Liver (tissue), 8 donors: ENCODE measurements at regions not wholly inside any gene's neighbourhood (a gene's known extent, or its start where the extent isn't known, plus 50 kb on each side); places are given as distances from the start of the nearest gene placed in this dataset.

ENCODE experiments used
- DNase-seq: peaks from one replicate; pipeline ENCODE4 v3.0.0-alpha.2; 2017; ENCODE audit warnings: low spot score
- H3K27ac ChIP-seq, 2 donors: one replicate each; pipeline ENCODE4 v1.7.0; 2013; ENCODE audit warnings: inconsistent platforms in 2 of 2, low read length in 2 of 2, control low read depth in 1 of 2, low read depth in 1 of 2, mild to moderate bottlenecking in 1 of 2
- H3K27me3 ChIP-seq, 4 donors: one replicate each; pipeline versions ENCODE4 v1.6.1 to v1.7.0; 2013; ENCODE audit warnings: low read length in 3 of 4, inconsistent platforms in 1 of 4, mild to moderate bottlenecking in 1 of 4, moderate library complexity in 1 of 4; ENCODE audit not compliant: control insufficient read depth in 4 of 4, insufficient read depth in 4 of 4
- H3K36me3 ChIP-seq, 4 donors: one replicate each; pipeline versions ENCODE4 v1.6.1 to v1.7.0; 2013; ENCODE audit warnings: low read length in 3 of 4, mild to moderate bottlenecking in 3 of 4, low read depth in 1 of 4, moderate library complexity in 1 of 4; ENCODE audit not compliant: control insufficient read depth in 4 of 4, insufficient read depth in 3 of 4
- H3K4me1 ChIP-seq, 4 donors: one replicate each; pipeline versions ENCODE4 v1.6.1 to v1.7.0; 2013; ENCODE audit warnings: low read length in 3 of 4, mild to moderate bottlenecking in 3 of 4, moderate library complexity in 1 of 4; ENCODE audit not compliant: control insufficient read depth in 4 of 4, insufficient read depth in 4 of 4
- H3K4me3 ChIP-seq, 3 donors: one replicate each; pipeline versions ENCODE4 v1.6.1 to v1.7.0; 2013; ENCODE audit warnings: low read length in 3 of 3, control low read depth in 1 of 3, low read depth in 1 of 3, mild to moderate bottlenecking in 1 of 3
- H3K9ac ChIP-seq, 2 donors: one replicate each; pipeline ENCODE4 v1.7.0; 2013; ENCODE audit warnings: low read length in 2 of 2, mild to moderate bottlenecking in 2 of 2, moderate library complexity in 2 of 2, control low read depth in 1 of 2, low read depth in 1 of 2
- H3K9me3 ChIP-seq, 4 donors: one replicate each; pipeline versions ENCODE4 v1.6.1 to v1.7.0; 2013; ENCODE audit warnings: low read length in 3 of 4; ENCODE audit not compliant: control insufficient read depth in 4 of 4
- EGR1 ChIP-seq, 2 donors: IDR thresholded peaks; 2 replicates each; pipeline ENCODE4 v1.6.1; 2016 to 2018; ENCODE audit warnings: antibody characterized with exemption in 2 of 2, low read depth in 2 of 2
- FOXA1 ChIP-seq: IDR thresholded peaks from 2 replicates; pipeline ENCODE4 v1.6.1; 2016; ENCODE audit warnings: antibody characterized with exemption
- FOXA2 ChIP-seq: IDR thresholded peaks from 2 replicates; pipeline ENCODE4 v1.6.1; 2016; ENCODE audit warnings: antibody characterized with exemption
- GABPA ChIP-seq, 2 donors: IDR thresholded peaks in 1 of 2; conservative IDR thresholded peaks in 1 of 2; 2 replicates each; pipeline ENCODE4 v1.6.1; 2016; ENCODE audit warnings: antibody characterized with exemption in 2 of 2, mild to moderate bottlenecking in 1 of 2, moderate library complexity in 1 of 2
- HNF4G ChIP-seq: IDR thresholded peaks from 2 replicates; pipeline ENCODE4 v1.6.1; 2016; ENCODE audit warnings: antibody characterized with exemption
- JUND ChIP-seq, 2 donors: IDR thresholded peaks; 2 replicates each; pipeline ENCODE4 v1.6.1; 2016; ENCODE audit warnings: antibody characterized with exemption in 2 of 2
- MAX ChIP-seq: IDR thresholded peaks from 2 replicates; pipeline ENCODE4 v1.6.1; 2016; ENCODE audit warnings: antibody characterized with exemption
- NR2F2 ChIP-seq: IDR thresholded peaks from 2 replicates; pipeline ENCODE4 v1.6.1; 2016; ENCODE audit warnings: antibody characterized with exemption
- RAD21 ChIP-seq, 2 donors: IDR thresholded peaks; 2 replicates each; pipeline ENCODE4 v1.6.1; 2016; ENCODE audit warnings: antibody characterized with exemption in 2 of 2, mild to moderate bottlenecking in 2 of 2
- REST ChIP-seq: IDR thresholded peaks from 2 replicates; pipeline ENCODE4 v1.6.1; 2016; ENCODE audit warnings: antibody characterized with exemption, mild to moderate bottlenecking
- RXRA ChIP-seq, 2 donors: IDR thresholded peaks; 2 replicates each; pipeline ENCODE4 v1.6.1; 2017 to 2018; ENCODE audit warnings: antibody characterized with exemption in 2 of 2, mild to moderate bottlenecking in 1 of 2
- SP1 ChIP-seq: IDR thresholded peaks from 2 replicates; pipeline ENCODE4 v1.6.1; 2018; ENCODE audit warnings: antibody characterized with exemption, mild to moderate bottlenecking
- TAF1 ChIP-seq: conservative IDR thresholded peaks from 2 replicates; pipeline ENCODE4 v1.6.1; 2016; ENCODE audit warnings: antibody characterized with exemption, mild to moderate bottlenecking
- YY1 ChIP-seq: IDR thresholded peaks from 2 replicates; pipeline ENCODE4 v1.6.1; 2016; ENCODE audit warnings: antibody characterized with exemption, mild to moderate bottlenecking
- ZBTB33 ChIP-seq: IDR thresholded peaks from 2 replicates; pipeline ENCODE4 v1.6.1; 2016; ENCODE audit warnings: antibody characterized with exemption
- WGBS: extraction: QIAGEN DNeasy Blood & Tissue Kit; methylation state at CpG from one replicate; pipeline ENCODE4 v1.1.7; 2013; 5-methylcytosine and 5-hydroxymethylcytosine counted together
- TF ChIP-seq, protein P1 (sequence below): fragments of 150-350 bp; IDR thresholded peaks from 2 replicates; pipeline ENCODE4 v1.5.1; 2017; ENCODE audit warnings: improper control_type of control experiment, low read depth, low read length; ENCODE audit not compliant: missing input control
- TF ChIP-seq, protein P2 (sequence below): IDR thresholded peaks from 2 replicates; pipeline ENCODE4 v1.6.1; 2016; ENCODE audit warnings: antibody characterized with exemption
- donor health status: healthy.
- donor health status: healthy.
- donor health status: healthy.
- donor health status: healthy.
- donor health status: healthy.

- WGBS, result 83% methylated on average over 10 of the region's 10 CpGs
- H3K27ac ChIP-seq, result no peak overlapping the region
- TF ChIP-seq HNF4G (no peak), JUND (IDR thresholded peaks at IDR 0.05) (no peak), FOXA1 (no peak), SP1 (no peak), EGR1 (IDR thresholded peaks at IDR 0.05; ENCODE audit: low read depth in 2 of 2) (no peak), TAF1 (no peak), GABPA (IDR thresholded peaks at IDR 0.05 in 1 of 2, conservative IDR thresholded peaks at IDR 0.05 in 1 of 2) (no peak), FOXA2 (no peak), RAD21 (IDR thresholded peaks at IDR 0.05) (no peak), ZBTB33 (no peak), REST (no peak), NR2F2 (no peak), YY1 (no peak), MAX (no peak), RXRA (IDR thresholded peaks at IDR 0.05) (no peak)
- TF ChIP-seq, protein P1, sequence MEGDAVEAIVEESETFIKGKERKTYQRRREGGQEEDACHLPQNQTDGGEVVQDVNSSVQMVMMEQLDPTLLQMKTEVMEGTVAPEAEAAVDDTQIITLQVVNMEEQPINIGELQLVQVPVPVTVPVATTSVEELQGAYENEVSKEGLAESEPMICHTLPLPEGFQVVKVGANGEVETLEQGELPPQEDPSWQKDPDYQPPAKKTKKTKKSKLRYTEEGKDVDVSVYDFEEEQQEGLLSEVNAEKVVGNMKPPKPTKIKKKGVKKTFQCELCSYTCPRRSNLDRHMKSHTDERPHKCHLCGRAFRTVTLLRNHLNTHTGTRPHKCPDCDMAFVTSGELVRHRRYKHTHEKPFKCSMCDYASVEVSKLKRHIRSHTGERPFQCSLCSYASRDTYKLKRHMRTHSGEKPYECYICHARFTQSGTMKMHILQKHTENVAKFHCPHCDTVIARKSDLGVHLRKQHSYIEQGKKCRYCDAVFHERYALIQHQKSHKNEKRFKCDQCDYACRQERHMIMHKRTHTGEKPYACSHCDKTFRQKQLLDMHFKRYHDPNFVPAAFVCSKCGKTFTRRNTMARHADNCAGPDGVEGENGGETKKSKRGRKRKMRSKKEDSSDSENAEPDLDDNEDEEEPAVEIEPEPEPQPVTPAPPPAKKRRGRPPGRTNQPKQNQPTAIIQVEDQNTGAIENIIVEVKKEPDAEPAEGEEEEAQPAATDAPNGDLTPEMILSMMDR, result no peak
- TF ChIP-seq, protein P2, sequence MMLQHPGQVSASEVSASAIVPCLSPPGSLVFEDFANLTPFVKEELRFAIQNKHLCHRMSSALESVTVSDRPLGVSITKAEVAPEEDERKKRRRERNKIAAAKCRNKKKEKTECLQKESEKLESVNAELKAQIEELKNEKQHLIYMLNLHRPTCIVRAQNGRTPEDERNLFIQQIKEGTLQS, result no peak
- no peaks in the 10 kb centered on the region for H3K4me1 ChIP-seq
- H3K4me3 ChIP-seq, result no peak overlapping the region
- peaks cover 0 to 3% (median 0%) of the 10 kb centered on the region in 4 donors for H3K9me3 ChIP-seq
- H3K9ac ChIP-seq, result no peak overlapping the region
- H3K27me3 ChIP-seq, result no peaks in the 10 kb centered on the region
- no peak for DNase-seq
- no peaks in the 10 kb centered on the region for H3K36me3 ChIP-seq
Observed at GRCh38 chr18:65017372-65017760, 733.4 kb upstream of the CDH7 start.
